CD4-positive, alpha-beta T cell (primary cell): ENCODE measurements at regions not wholly inside any gene's neighbourhood (a gene's known extent, or its start where the extent isn't known, plus 50 kb on each side); places are given as distances from the start of the nearest gene placed in this dataset.
"Not testable (repeated sequence)": the region's sequence is repeated elsewhere in the genome, so short reads cannot be mapped to it uniquely, and the experiment has no call there.

ENCODE experiments used
- ATAC-seq: fragments of 200-7000 bp; cut with Tn5 transposase; one replicate; pipeline ENCODE4 v1.10.0; 2022; ENCODE audit warnings: mild to moderate bottlenecking; ENCODE audit not compliant: poor library complexity
- CTCF ChIA-PET: fragments of 350-600 bp; sonication (Branson Sonifier 250); formaldehyde crosslinking; loops from one replicate; lab custom pipeline; 2021; ENCODE audit warnings: antibody characterized with exemption, inconsistent platforms; lab: Charles Lee
- POLR2A ChIA-PET: fragments of 350-600 bp; sonication (Branson Sonifier 250); formaldehyde crosslinking; loops from one replicate; lab custom pipeline; 2021; ENCODE audit warnings: antibody characterized with exemption, inconsistent platforms; lab: Charles Lee
- DNase-seq, 14 experiments: peaks; one replicate each; pipeline ENCODE4 v3.0.0-alpha.2; 2013 to 2020; ENCODE audit warnings: mixed read lengths in 2 of 14
- H3K27ac ChIP-seq, 2 donors: one replicate each; pipeline versions ENCODE4 v1.5.1 to v1.7.0; 2013; ENCODE audit warnings: low read length in 2 of 2, low read depth in 1 of 2, mild to moderate bottlenecking in 1 of 2
- H3K27me3 ChIP-seq, 2 experiments: 1 replicate in 1 of 2; 2 replicates in 1 of 2; pipeline versions ENCODE4 v1.6.1 to v1.7.0; 2013; ENCODE audit warnings: low read length in 2 of 2, control low read depth in 1 of 2, mild to moderate bottlenecking in 1 of 2, moderate library complexity in 1 of 2; ENCODE audit not compliant: insufficient read depth in 2 of 2, control insufficient read depth in 1 of 2
- H3K36me3 ChIP-seq: one replicate; pipeline ENCODE4 v1.6.1; 2013; ENCODE audit warnings: low read length, control low read depth; ENCODE audit not compliant: insufficient read depth
- H3K4me1 ChIP-seq: one replicate; pipeline ENCODE4 v1.6.1; 2013; ENCODE audit warnings: low read length, control low read depth; ENCODE audit not compliant: insufficient read depth
- H3K4me3 ChIP-seq: one replicate; pipeline ENCODE4 v1.5.1; 2013; ENCODE audit warnings: mild to moderate bottlenecking, low read length, moderate library complexity
- H3K9me3 ChIP-seq, 2 experiments: 1 replicate in 1 of 2; 2 replicates in 1 of 2; pipeline versions ENCODE4 v1.6.1 to v1.7.0; 2013; ENCODE audit warnings: low read length in 2 of 2, mild to moderate bottlenecking in 2 of 2, control low read depth in 1 of 2, moderate library complexity in 1 of 2; ENCODE audit not compliant: control insufficient read depth in 1 of 2, insufficient read depth in 1 of 2
- H3K27ac Mint-ChIP-seq: one replicate; pipeline ENCODE4 v1.8.0; 2020; ENCODE audit warnings: mixed read lengths
- H3K27me3 Mint-ChIP-seq: one replicate; pipeline ENCODE4 v1.8.0; 2021; ENCODE audit warnings: mixed read lengths
- H3K36me3 Mint-ChIP-seq: one replicate; pipeline ENCODE4 v1.8.0; 2021; ENCODE audit warnings: low read depth, mixed read lengths
- H3K4me1 Mint-ChIP-seq: one replicate; pipeline ENCODE4 v1.8.0; 2021; ENCODE audit warnings: low read depth, mixed read lengths
- H3K4me3 Mint-ChIP-seq: one replicate; pipeline ENCODE4 v1.8.0; 2020; ENCODE audit warnings: mild to moderate bottlenecking, mixed read lengths
- H3K9me3 Mint-ChIP-seq: one replicate; pipeline ENCODE4 v1.8.0; 2020; ENCODE audit warnings: mixed read lengths
- intact Hi-C, 2 experiments: fragments of 100-400 bp; cut with DNase I in 1 of 2; cut with micrococcal nuclease in 1 of 2; formaldehyde crosslinking; loops; one replicate each; pipeline versions ENCODE4 v1.15.1 to v1.9.0; 2023 to 2025; cut with DNase I, micrococcal nuclease
- TF ChIP-seq, protein P1 (sequence below): fragments of 200-600 bp; IDR thresholded peaks from one replicate; pipeline ENCODE4 v1.8.0; 2022; ENCODE audit warnings: antibody characterized with exemption, mild to moderate bottlenecking

DNA sequence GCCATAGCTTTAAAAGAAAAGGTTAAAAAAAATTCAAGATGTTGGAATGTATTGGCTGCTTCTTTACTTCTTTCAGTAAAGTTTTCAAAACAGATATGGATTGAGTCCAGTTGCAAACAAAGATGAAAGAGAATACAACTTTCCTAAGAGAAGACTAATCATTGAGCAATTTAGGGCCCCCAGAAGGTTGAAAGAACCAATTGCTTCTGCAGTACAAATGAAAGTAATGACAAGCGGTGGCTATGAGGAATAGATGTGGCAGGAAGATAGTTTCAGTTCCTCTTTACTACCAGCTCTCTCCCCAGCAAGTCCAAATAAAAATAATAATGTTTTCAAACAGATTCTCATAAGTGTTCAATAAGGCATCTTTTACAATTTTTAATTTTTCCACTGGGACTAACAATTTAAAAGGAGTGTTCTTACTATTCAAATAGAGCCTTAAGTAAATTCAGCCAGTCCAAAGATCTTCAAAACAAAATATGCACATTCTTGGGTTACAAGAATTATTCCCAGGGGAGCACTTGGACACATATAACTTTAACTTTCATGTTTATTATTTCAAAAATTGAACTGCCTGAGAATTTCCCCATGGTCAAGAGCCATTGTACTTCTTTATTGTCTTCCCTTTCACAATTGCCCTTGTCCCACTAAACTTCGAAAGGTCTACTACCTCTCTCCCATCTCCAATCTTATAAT lies 62.3 kb upstream of the PPP1R12A start:
- Mint-ChIP-seq H3K9me3 (no peaks in the 10 kb centered on the region), H3K36me3 (no peaks in the 10 kb centered on the region), H3K27me3 (peaks cover 13% of the 10 kb centered on the region), H3K27ac (no peak overlapping the region), H3K4me3 (no peak overlapping the region), H3K4me1 (no peaks in the 10 kb centered on the region)
- DNase-seq: no peak
- no peaks in the 10 kb centered on the region for H3K36me3 ChIP-seq
- no peaks in the 10 kb centered on the region for H3K27me3 ChIP-seq
- intact Hi-C loops: no loop called here
- no peak overlapping the region for H3K4me3 ChIP-seq
- TF ChIP-seq, protein P1, sequence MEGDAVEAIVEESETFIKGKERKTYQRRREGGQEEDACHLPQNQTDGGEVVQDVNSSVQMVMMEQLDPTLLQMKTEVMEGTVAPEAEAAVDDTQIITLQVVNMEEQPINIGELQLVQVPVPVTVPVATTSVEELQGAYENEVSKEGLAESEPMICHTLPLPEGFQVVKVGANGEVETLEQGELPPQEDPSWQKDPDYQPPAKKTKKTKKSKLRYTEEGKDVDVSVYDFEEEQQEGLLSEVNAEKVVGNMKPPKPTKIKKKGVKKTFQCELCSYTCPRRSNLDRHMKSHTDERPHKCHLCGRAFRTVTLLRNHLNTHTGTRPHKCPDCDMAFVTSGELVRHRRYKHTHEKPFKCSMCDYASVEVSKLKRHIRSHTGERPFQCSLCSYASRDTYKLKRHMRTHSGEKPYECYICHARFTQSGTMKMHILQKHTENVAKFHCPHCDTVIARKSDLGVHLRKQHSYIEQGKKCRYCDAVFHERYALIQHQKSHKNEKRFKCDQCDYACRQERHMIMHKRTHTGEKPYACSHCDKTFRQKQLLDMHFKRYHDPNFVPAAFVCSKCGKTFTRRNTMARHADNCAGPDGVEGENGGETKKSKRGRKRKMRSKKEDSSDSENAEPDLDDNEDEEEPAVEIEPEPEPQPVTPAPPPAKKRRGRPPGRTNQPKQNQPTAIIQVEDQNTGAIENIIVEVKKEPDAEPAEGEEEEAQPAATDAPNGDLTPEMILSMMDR: no peak
- no peaks in the 10 kb centered on the region for H3K4me1 ChIP-seq
- H3K27ac ChIP-seq: no peak overlapping the region
- no peak for ATAC-seq
- no peaks in the 10 kb centered on the region for H3K9me3 ChIP-seq
- ChIA-PET POLR2A (no interaction called here), CTCF (interaction anchor here (1.8 kb wide), 1 partner anchor 12 kb away, joined by 4 read pairs; no protein-coding TSS in a partner anchor)

GRCh38 chr12:79995385-79996084 lies 60.6 kb upstream of the PPP1R12A start:
- H3K36me3 Mint-ChIP-seq, intact Hi-C loops, POLR2A ChIA-PET, H3K4me1 ChIP-seq, H3K9me3 ChIP-seq, H3K27me3 Mint-ChIP-seq, DNase-seq, H3K27ac ChIP-seq, H3K4me3 ChIP-seq, H3K36me3 ChIP-seq, H3K4me3 Mint-ChIP-seq, H3K9me3 Mint-ChIP-seq, H3K4me1 Mint-ChIP-seq, H3K27ac Mint-ChIP-seq, ATAC-seq, H3K27me3 ChIP-seq: not testable (repeated sequence)
- CTCF ChIA-PET: interaction anchor here (1.8 kb wide), 1 partner anchor 10 kb away, joined by 4 read pairs; no protein-coding TSS in a partner anchor

DNA sequence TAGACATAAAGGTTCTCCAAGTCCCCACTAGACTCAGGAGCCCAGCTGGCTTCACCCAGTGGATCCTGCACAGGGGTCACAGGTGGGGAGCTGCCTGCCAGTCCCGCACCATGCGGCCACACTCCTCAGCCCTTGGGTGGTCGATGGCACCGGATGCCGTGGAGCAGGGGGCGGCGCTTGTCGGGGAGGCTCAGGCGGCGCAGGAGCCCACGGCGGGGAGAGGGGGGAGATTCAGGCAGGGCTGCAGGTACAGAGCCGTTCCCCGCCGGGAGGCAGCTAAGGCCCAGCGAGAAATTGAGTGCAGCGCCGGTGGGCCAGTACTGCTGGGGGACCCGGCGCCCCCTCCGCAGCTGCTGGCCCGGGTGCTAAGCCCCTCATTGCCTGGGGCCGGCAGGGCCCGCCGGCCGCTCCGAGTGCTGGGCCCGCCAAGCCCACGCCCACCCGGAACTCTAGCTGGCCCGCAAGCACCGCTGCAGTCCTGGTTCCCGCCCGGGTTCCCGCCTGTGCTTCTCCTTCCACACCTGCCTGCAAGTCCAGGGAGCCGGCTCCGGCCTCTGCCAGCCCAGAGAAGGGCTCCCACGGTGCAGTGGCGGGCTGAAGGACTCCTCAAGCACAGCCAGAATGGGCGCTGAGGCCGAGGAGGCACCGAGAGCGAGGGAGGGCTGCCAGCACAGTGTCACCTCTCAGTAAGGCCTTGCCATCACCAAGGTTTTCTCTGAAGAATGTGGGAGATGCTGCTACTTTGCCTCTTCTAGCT lies 58.4 kb upstream of the PPP1R12A start:
- H3K36me3 Mint-ChIP-seq: no peaks in the 10 kb centered on the region
- H3K27ac Mint-ChIP-seq: no peak overlapping the region
- peaks cover 6% of the 10 kb centered on the region for H3K27me3 Mint-ChIP-seq
- ChIA-PET POLR2A (no interaction called here), CTCF (no interaction called here)
- Histone ChIP-seq H3K9me3 (no peaks in the 10 kb centered on the region), H3K36me3 (no peaks in the 10 kb centered on the region), H3K4me3 (no peak overlapping the region), H3K4me1 (no peaks in the 10 kb centered on the region), H3K27ac (no peak overlapping the region), H3K27me3 (no peaks in the 10 kb centered on the region)
- DNase-seq (peak in 1 of 14 experiments; percentile 8), ATAC-seq (no peak)
- H3K4me3 Mint-ChIP-seq: no peak overlapping the region
- TF ChIP-seq, protein P1: no peak
- H3K9me3 Mint-ChIP-seq: no peaks in the 10 kb centered on the region
- no peaks in the 10 kb centered on the region for H3K4me1 Mint-ChIP-seq
- intact Hi-C loops: no loop called here
